ENCODE measurements at regions not wholly inside any gene's neighbourhood (a gene's known extent, or its start where the extent isn't known, plus 50 kb on each side); places are given as distances from the start of the nearest gene placed in this dataset.

DNA sequence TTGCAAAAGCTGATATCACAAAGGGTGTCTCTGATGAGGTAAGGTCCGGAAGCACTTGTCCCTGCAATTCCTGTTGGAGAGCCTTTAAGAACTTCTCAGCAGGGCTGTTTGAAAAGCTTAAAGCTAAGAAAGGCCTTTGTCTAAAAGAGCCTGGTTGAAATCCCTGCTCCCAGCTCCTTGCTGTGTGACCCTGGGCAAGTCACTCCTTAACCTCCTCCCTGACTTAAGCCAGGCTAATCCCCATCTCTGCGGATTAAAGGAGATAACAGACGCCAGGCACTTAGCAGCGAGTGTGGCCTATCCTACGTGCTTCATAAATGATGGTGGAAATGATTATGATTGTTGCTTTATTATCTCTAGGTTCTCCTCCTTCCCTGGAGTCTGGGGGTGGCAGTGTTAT, 368.0 kb upstream of the RBFOX1 start:
- no peak overlapping the region for H3K56ac ChIP-seq (ENCODE audit: extremely low read depth, insufficient read depth, low read length)
- dilution Hi-C loops (cut with HindIII; ENCODE audit: low sequenced_read_pairs, unreplicated experiment) (no loop called here), in situ Hi-C loops (cut with MboI; ENCODE audit: low sequenced_read_pairs) (no loop called here), intact Hi-C loops (cut with micrococcal nuclease) (no loop called here)
- no peaks in the 10 kb centered on the region for H3K9me1 ChIP-seq (ENCODE audit: insufficient read depth, low read length)
- H3K18ac ChIP-seq (ENCODE audit: low read depth, low read length) = no peak overlapping the region
- no peak overlapping the region for H2BK5ac ChIP-seq (ENCODE audit: low read depth, low read length, poor library complexity, severe bottlenecking)
- H4K91ac ChIP-seq (ENCODE audit: insufficient read depth, low read depth, low read length) = no peak overlapping the region
- no peak overlapping the region for H2BK15ac ChIP-seq (ENCODE audit: low read depth, low read length)
- WGBS, 2 experiments (ENCODE audit: extremely low coverage in 2 of 2, insufficient read length in 1 of 2) = no CpG with 5 or more reads among the region's 5 CpGs
- ATAC-seq (ENCODE audit: low read depth) = no peak
- H3K4me2 ChIP-seq (ENCODE audit: low read depth, low read length) = no peak overlapping the region
- no peak overlapping the region for H3K9ac ChIP-seq (ENCODE audit: low read depth, low read length)
- no TSS peak for BruUV-seq (replicated peaks)
- H4K8ac ChIP-seq (ENCODE audit: low read depth in 2 of 2, low read length in 2 of 2) = no peak overlapping the region
- POLR2A ChIA-PET (ENCODE audit: unreplicated experiment) = no interaction called here
- H4K20me1 ChIP-seq (ENCODE audit: insufficient read depth, low read length) = no peaks in the 10 kb centered on the region
- peaks cover 26% of the 10 kb centered on the region for H3K9me3 ChIP-seq (ENCODE audit: control insufficient read depth, insufficient read depth, low read length)
- no peak overlapping the region for H3K4ac ChIP-seq (ENCODE audit: low read depth, low read length)
- no peak overlapping the region for H3K14ac ChIP-seq (replicated peaks; ENCODE audit: low read depth, low read length)
- no peaks in the 10 kb centered on the region for H3K4me1 ChIP-seq (ENCODE audit: control insufficient read depth, insufficient read depth, low read length)
- H2BK120ac ChIP-seq (ENCODE audit: low read depth, low read length) = no peak overlapping the region
- no peak overlapping the region for H3K27ac ChIP-seq (ENCODE audit: insufficient read depth, low read length)
- no peak overlapping the region for H3K4me3 ChIP-seq (ENCODE audit: insufficient read depth, low read depth, low read length)
- no peaks in the 10 kb centered on the region for H3K27me3 ChIP-seq (ENCODE audit: control insufficient read depth, insufficient read depth, low read length)
- no peak overlapping the region for H2AFZ ChIP-seq (replicated peaks; ENCODE audit: low read length, poor library complexity)
- H3K79me1 ChIP-seq (ENCODE audit: low read depth in 1 of 2, low read length in 2 of 2) = no peaks in the 10 kb centered on the region
- TF ChIP-seq CHD1 (IDR thresholded peaks at IDR 0.05; ENCODE audit: low read depth, low read length) = no peak
- TF ChIP-seq NFE2L2 (IDR thresholded peaks at IDR 0.05; ENCODE audit: low read depth, low read length) = no peak
- no peak for TF ChIP-seq MXI1 (IDR thresholded peaks at IDR 0.05; ENCODE audit: borderline replicate concordance, low read depth, low read length)
- TF ChIP-seq, protein P1, sequence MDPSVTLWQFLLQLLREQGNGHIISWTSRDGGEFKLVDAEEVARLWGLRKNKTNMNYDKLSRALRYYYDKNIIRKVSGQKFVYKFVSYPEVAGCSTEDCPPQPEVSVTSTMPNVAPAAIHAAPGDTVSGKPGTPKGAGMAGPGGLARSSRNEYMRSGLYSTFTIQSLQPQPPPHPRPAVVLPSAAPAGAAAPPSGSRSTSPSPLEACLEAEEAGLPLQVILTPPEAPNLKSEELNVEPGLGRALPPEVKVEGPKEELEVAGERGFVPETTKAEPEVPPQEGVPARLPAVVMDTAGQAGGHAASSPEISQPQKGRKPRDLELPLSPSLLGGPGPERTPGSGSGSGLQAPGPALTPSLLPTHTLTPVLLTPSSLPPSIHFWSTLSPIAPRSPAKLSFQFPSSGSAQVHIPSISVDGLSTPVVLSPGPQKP (IDR thresholded peaks at IDR 0.05; ENCODE audit: borderline replicate concordance, low read depth, low read length) = no peak
- no peak overlapping the region for H4K5ac ChIP-seq (ENCODE audit: low read depth, low read length)
- no peaks in the 10 kb centered on the region for H3K36me3 ChIP-seq (ENCODE audit: control insufficient read depth, insufficient read depth, low read length)
- no peak overlapping the region for H2BK20ac ChIP-seq (ENCODE audit: low read depth, low read length)
- no peak overlapping the region for H2AK9ac ChIP-seq (replicated peaks; ENCODE audit: low read depth, low read length, poor library complexity)
- DNase-seq = no peak
- CTCF ChIA-PET = no interaction called here
- no peak overlapping the region for H2AK5ac ChIP-seq (ENCODE audit: low read depth, low read length)
- H3K23ac ChIP-seq (ENCODE audit: low read depth, low read length) = no peak overlapping the region
